EL (cell line): ENCODE measurements at regions not wholly inside any gene's neighbourhood (a gene's known extent, or its start where the extent isn't known, plus 50 kb on each side); places are given as distances from the start of the nearest gene placed in this dataset.
A peak's percentile ranks its signal among the peaks of the same experiment; 100 is the strongest.
"Not testable (repeated sequence)": the region's sequence is repeated elsewhere in the genome, so short reads cannot be mapped to it uniquely, and the experiment has no call there.

Source experiments
- DNase-seq: peaks from one replicate; pipeline ENCODE4 v3.0.0-alpha.2; 2016

- not testable (repeated sequence) for DNase-seq
These were observed 75.8 kb upstream of the PARP8 start for GRCh38 chr5:50590444-50591189.

GRCh38 chr5:50591338-50591737 lies 75.1 kb upstream of the PARP8 start:
- DNase-seq = not testable (repeated sequence)

GRCh38 chr5:50593681-50594080 lies 72.8 kb upstream of the PARP8 start:
- no peak for DNase-seq

GRCh38 chr5:50595199-50595598 lies 71.2 kb upstream of the PARP8 start:
- peak; percentile 88 for DNase-seq

- DNase-seq = not testable (repeated sequence)
These were observed 64.9 kb upstream of the PARP8 start for GRCh38 chr5:50601576-50601975.

GRCh38 chr5:50606179-50606578 lies 60.3 kb upstream of the PARP8 start:
- no peak for DNase-seq

GRCh38 chr5:50607456-50607855 lies 59.0 kb upstream of the PARP8 start:
- DNase-seq = not testable (repeated sequence)

- not testable (repeated sequence) for DNase-seq
These were observed 58.3 kb upstream of the PARP8 start for GRCh38 chr5:50607953-50608705.

GRCh38 chr5:50613057-50613456 lies 53.4 kb upstream of the PARP8 start:
- DNase-seq = not testable (repeated sequence)
